ENCODE measurements at regions not wholly inside any gene's neighbourhood (a gene's known extent, or its start where the extent isn't known, plus 50 kb on each side); places are given as distances from the start of the nearest gene placed in this dataset.
"Not testable (repeated sequence)": the region's sequence is repeated elsewhere in the genome, so short reads cannot be mapped to it uniquely, and the experiment has no call there.

DNA sequence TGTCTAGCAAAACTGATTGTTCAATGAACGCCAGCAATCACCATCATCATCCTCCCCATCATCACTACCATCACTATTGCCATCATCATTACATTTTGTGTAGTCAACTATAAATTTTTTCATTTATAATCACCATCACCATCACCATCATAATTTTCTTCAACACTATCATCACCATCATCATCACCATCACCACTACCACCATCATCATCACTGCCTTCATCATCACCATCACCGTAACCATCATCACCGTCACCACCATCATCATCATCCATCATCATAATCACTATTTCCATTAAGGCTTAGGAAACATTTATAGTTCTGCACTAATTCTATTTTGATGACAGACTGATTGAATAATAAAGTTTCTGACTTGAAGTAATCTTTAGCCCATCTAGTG, 434.8 kb upstream of the TMEM132C start:
- Histone ChIP-seq H3K9me3 (peaks cover 0 to 5% (median 0%) of the 10 kb centered on the region in 8 donors), H3K36me3 (no peaks in the 10 kb centered on the region), H3K27ac (no peak overlapping the region), H3K4me1 (no peaks in the 10 kb centered on the region), H3K4me3 (no peak overlapping the region), H3K27me3 (replicated peaks in 1 of 7) (no peaks in the 10 kb centered on the region)
- intact Hi-C loops (cut with DNase I; ENCODE audit: low total_unique reads): no loop called here
- TF ChIP-seq POLR2AphosphoS5 (IDR thresholded peaks at IDR 0.05) (no peak), POLR2A (IDR thresholded peaks at IDR 0.05) (no peak)
- TF ChIP-seq, protein P1, sequence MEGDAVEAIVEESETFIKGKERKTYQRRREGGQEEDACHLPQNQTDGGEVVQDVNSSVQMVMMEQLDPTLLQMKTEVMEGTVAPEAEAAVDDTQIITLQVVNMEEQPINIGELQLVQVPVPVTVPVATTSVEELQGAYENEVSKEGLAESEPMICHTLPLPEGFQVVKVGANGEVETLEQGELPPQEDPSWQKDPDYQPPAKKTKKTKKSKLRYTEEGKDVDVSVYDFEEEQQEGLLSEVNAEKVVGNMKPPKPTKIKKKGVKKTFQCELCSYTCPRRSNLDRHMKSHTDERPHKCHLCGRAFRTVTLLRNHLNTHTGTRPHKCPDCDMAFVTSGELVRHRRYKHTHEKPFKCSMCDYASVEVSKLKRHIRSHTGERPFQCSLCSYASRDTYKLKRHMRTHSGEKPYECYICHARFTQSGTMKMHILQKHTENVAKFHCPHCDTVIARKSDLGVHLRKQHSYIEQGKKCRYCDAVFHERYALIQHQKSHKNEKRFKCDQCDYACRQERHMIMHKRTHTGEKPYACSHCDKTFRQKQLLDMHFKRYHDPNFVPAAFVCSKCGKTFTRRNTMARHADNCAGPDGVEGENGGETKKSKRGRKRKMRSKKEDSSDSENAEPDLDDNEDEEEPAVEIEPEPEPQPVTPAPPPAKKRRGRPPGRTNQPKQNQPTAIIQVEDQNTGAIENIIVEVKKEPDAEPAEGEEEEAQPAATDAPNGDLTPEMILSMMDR (IDR thresholded peaks at IDR 0.05 in 8 of 11, conservative IDR thresholded peaks at IDR 0.05 in 3 of 11): no peak
- 85 to 94% (median 91%) methylated on average over 3 of the region's 3 CpGs for WGBS, 5 donors
- DNase-seq: no peak

DNA sequence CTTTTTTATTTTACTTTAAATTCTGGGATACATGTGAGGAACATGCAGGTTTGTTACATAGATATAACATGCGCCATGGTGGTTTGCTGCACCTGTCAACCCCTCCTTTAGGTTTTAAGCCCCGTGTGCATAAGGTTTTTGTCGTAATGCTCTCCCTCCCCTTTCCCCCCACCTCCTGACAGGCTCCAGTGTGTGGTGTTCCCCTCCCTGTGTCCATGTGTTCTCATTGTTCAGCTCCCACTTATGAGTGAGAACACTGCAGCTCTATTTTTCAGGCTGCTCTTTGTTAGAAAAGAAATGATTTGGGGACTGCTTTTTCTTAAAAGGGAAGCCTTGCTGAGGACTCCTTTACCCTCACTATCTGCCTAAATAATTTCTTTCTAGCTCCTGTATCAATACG, 430.2 kb upstream of the TMEM132C start:
- H3K4me3 ChIP-seq; DNase-seq; H3K27ac ChIP-seq; H3K4me1 ChIP-seq; intact Hi-C loops (cut with DNase I; ENCODE audit: low total_unique reads); H3K27me3 ChIP-seq (replicated peaks in 1 of 7); H3K36me3 ChIP-seq: not testable (repeated sequence)
- 68 to 78% (median 74%) methylated on average over 4 of the region's 4 CpGs for WGBS, 5 donors
- peaks cover 0 to 15% (median 0%) of the 10 kb centered on the region in 8 donors for H3K9me3 ChIP-seq

DNA sequence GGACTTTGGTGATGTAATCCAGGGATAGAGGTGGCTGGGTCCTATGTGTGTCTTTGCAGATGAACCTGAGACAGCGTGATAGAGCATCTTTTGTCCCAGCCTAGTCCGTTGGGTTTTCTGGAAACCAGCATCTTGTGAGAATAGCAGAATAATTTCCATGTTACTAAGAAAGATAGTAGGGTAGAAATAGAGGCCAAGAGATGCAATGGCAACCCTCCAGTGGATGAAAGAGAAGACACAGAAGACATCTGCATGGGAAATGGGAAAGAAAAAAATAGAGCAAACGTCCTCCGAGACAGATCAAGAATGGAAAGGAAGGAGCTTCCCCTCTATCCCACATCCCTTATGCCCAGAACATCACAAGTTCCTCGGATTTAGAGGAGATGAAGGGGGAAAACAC, 409.3 kb upstream of the TMEM132C start:
- intact Hi-C loops (cut with DNase I; ENCODE audit: low total_unique reads): no loop called here
- no peaks in the 10 kb centered on the region for H3K36me3 ChIP-seq
- TF ChIP-seq, protein P1 (IDR thresholded peaks at IDR 0.05 in 8 of 11, conservative IDR thresholded peaks at IDR 0.05 in 3 of 11): no peak
- TF ChIP-seq POLR2A (IDR thresholded peaks at IDR 0.05): no peak
- TF ChIP-seq POLR2AphosphoS5 (IDR thresholded peaks at IDR 0.05): no peak

DNA sequence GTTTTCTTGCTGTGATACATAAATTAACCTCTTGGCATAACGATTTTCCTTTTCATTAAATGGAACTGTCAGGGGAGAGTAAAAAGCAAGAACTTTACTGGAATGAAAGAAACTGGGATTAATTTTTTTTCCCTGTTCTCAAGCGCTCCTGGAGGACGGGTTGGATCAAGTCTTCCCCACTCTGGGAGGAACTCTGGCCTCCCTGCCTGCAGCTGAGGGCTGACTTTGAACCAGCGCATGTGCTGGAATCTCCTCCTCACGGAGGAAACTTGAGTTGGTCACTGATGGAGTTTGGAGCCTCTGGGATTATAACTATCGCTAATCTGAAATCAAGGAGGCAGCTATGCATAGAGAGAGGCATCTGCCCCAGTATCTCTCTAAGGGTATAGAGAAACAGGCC, 406.4 kb upstream of the TMEM132C start:
- no peak for TF ChIP-seq POLR2A (IDR thresholded peaks at IDR 0.05)
- no peak for TF ChIP-seq POLR2AphosphoS5 (IDR thresholded peaks at IDR 0.05)
- TF ChIP-seq, protein P1 (IDR thresholded peaks at IDR 0.05 in 8 of 11, conservative IDR thresholded peaks at IDR 0.05 in 3 of 11): no peak
- intact Hi-C loops (cut with DNase I; ENCODE audit: low total_unique reads): no loop called here
- Histone ChIP-seq H3K27me3 (replicated peaks in 1 of 7) (no peaks in the 10 kb centered on the region), H3K36me3 (no peaks in the 10 kb centered on the region), H3K4me3 (no peak overlapping the region), H3K9me3 (peaks cover 0 to 57% (median 16%) of the 10 kb centered on the region in 8 donors), H3K4me1 (no peaks in the 10 kb centered on the region), H3K27ac (no peak overlapping the region)
- DNase-seq: no peak
- WGBS, 5 donors: 76 to 84% (median 81%) methylated on average over 6 of the region's 6 CpGs

More for the DNA sequence above, 409.3 kb upstream of the TMEM132C start:
- Histone ChIP-seq H3K4me3 (no peak overlapping the region), H3K27ac (no peak overlapping the region), H3K9me3 (peaks cover 0 to 30% (median under 1%) of the 10 kb centered on the region in 8 donors), H3K27me3 (replicated peaks in 1 of 7) (no peaks in the 10 kb centered on the region), H3K4me1 (no peaks in the 10 kb centered on the region)
- WGBS, 5 donors: 71 to 83% (median 80%) methylated on average over 5 of the region's 5 CpGs
- no peak for DNase-seq

DNA sequence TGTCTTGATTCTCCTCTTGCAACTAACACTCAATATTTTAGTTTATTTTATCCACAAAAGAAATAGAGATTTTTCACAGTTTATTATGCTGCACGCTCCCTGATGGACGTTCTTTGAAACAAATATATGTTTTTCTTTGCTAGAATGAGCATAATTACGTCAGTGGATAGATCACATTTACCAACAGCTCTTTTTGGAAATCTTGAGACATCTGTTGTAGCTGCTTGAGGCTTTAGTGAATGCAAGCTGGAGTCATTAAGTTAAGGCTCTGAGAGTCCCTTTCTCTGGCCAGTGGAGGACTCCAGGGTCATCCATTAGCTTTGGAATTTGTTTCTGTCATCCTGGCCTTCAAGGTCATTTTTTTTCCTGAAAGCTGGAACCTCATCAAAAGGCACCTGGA, 405.6 kb upstream of the TMEM132C start:
- H3K27me3 ChIP-seq (replicated peaks in 1 of 7): no peaks in the 10 kb centered on the region
- intact Hi-C loops (cut with DNase I; ENCODE audit: low total_unique reads): no loop called here
- H3K4me3 ChIP-seq: no peak overlapping the region
- WGBS, 5 donors: 64 to 78% (median 72%) methylated on average over 3 of the region's 3 CpGs
- peaks cover 0 to 60% (median 23%) of the 10 kb centered on the region in 8 donors for H3K9me3 ChIP-seq
- TF ChIP-seq POLR2AphosphoS5 (IDR thresholded peaks at IDR 0.05) (no peak), POLR2A (IDR thresholded peaks at IDR 0.05) (no peak)
- TF ChIP-seq, protein P1 (IDR thresholded peaks at IDR 0.05 in 8 of 11, conservative IDR thresholded peaks at IDR 0.05 in 3 of 11): no peak
- no peaks in the 10 kb centered on the region for H3K36me3 ChIP-seq
- DNase-seq: no peak
- no peak overlapping the region for H3K27ac ChIP-seq
- H3K4me1 ChIP-seq: no peaks in the 10 kb centered on the region
